WTC11 (cell line): ENCODE measurements at regions not wholly inside any gene's neighbourhood (a gene's known extent, or its start where the extent isn't known, plus 50 kb on each side); places are given as distances from the start of the nearest gene placed in this dataset.
"Not testable (repeated sequence)": the region's sequence is repeated elsewhere in the genome, so short reads cannot be mapped to it uniquely, and the experiment has no call there.

ENCODE experiments used
- ESRRA ChIP-seq: sonication (generic); formaldehyde crosslinking; IDR thresholded peaks from 2 replicates; pipeline ENCODE4 v1.8.1; 2022; ENCODE audit warnings: mild to moderate bottlenecking, missing genetic modification reagents, borderline replicate concordance
- HMGA2 ChIP-seq: fragments of 250-450 bp; sonication (Bioruptor Pico); IDR thresholded peaks from 2 replicates; pipeline ENCODE4 v1.4.0; 2021; ENCODE audit warnings: mild to moderate bottlenecking, moderate library complexity
- MAX ChIP-seq: sonication (generic); formaldehyde crosslinking; IDR thresholded peaks from 2 replicates; pipeline ENCODE4 v1.8.0; 2022; ENCODE audit warnings: mild to moderate bottlenecking, missing genetic modification reagents
- NFYB ChIP-seq: sonication (generic); formaldehyde crosslinking; conservative IDR thresholded peaks from 2 replicates; pipeline ENCODE4 v1.8.0; 2022; ENCODE audit warnings: low read depth, missing genetic modification reagents
- RELA ChIP-seq: sonication (generic); formaldehyde crosslinking; IDR thresholded peaks from 2 replicates; pipeline ENCODE4 v1.8.1; 2022; ENCODE audit warnings: missing genetic modification reagents, mild to moderate bottlenecking, borderline replicate concordance
- SP1 ChIP-seq: sonication (generic); formaldehyde crosslinking; conservative IDR thresholded peaks from 2 replicates; pipeline ENCODE4 v1.8.1; 2022; ENCODE audit warnings: missing genetic modification reagents
- TCF7 ChIP-seq: sonication (generic); formaldehyde crosslinking; IDR thresholded peaks from 2 replicates; pipeline ENCODE4 v1.8.0; 2022; ENCODE audit warnings: mild to moderate bottlenecking, low read depth, missing genetic modification reagents, moderate library complexity
- TF ChIP-seq, protein P1 (sequence below): fragments of 200-600 bp; IDR thresholded peaks from 2 replicates; pipeline ENCODE4 v1.8.0; 2022; ENCODE audit warnings: antibody characterized with exemption
- TF ChIP-seq, protein P2 (sequence below): sonication (generic); formaldehyde crosslinking; IDR thresholded peaks from 2 replicates; pipeline ENCODE4 v1.8.1; 2023; ENCODE audit warnings: mild to moderate bottlenecking, moderate library complexity, missing genetic modification reagents
- TF ChIP-seq, protein P3 (sequence below): sonication (generic); formaldehyde crosslinking; IDR thresholded peaks from 2 replicates; pipeline ENCODE4 v1.8.1; 2023; ENCODE audit warnings: mild to moderate bottlenecking, missing genetic modification reagents, borderline replicate concordance

DNA sequence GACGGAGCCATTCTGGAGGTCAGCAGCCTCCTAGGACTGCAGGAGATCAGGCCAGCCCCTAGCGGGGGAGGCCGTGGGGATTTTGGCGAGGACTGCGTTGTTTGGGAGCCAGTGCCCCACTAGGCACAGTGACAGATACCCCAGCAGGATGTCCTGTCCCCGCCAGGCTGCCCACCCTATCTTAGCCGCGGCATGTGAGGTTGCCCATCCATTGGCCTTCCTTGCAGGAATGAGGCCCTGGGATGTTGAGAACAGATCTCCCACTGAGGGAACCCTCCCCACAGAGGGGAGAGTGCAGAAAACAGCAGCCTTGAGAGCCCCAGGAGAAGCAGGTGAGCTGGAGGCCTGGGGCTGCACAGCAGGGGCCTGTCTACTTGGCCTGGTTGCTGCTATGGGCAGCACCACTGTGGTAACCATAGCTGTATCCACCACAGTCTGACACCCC lies 385.5 kb downstream of the TMEM121 start:
- TF ChIP-seq, protein P1, sequence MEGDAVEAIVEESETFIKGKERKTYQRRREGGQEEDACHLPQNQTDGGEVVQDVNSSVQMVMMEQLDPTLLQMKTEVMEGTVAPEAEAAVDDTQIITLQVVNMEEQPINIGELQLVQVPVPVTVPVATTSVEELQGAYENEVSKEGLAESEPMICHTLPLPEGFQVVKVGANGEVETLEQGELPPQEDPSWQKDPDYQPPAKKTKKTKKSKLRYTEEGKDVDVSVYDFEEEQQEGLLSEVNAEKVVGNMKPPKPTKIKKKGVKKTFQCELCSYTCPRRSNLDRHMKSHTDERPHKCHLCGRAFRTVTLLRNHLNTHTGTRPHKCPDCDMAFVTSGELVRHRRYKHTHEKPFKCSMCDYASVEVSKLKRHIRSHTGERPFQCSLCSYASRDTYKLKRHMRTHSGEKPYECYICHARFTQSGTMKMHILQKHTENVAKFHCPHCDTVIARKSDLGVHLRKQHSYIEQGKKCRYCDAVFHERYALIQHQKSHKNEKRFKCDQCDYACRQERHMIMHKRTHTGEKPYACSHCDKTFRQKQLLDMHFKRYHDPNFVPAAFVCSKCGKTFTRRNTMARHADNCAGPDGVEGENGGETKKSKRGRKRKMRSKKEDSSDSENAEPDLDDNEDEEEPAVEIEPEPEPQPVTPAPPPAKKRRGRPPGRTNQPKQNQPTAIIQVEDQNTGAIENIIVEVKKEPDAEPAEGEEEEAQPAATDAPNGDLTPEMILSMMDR, result not testable (repeated sequence)
- TF ChIP-seq, protein P2, sequence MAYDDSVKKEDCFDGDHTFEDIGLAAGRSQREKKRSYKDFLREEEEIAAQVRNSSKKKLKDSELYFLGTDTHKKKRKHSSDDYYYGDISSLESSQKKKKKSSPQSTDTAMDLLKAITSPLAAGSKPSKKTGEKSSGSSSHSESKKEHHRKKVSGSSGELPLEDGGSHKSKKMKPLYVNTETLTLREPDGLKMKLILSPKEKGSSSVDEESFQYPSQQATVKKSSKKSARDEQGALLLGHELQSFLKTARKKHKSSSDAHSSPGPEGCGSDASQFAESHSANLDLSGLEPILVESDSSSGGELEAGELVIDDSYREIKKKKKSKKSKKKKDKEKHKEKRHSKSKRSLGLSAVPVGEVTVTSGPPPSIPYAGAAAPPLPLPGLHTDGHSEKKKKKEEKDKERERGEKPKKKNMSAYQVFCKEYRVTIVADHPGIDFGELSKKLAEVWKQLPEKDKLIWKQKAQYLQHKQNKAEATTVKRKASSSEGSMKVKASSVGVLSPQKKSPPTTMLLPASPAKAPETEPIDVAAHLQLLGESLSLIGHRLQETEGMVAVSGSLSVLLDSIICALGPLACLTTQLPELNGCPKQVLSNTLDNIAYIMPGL, result not testable (repeated sequence)
- TF ChIP-seq NFYB (CRISPR knock-in tag); ESRRA (CRISPR knock-in tag); HMGA2 (CRISPR knock-in tag); SP1; TCF7 (CRISPR knock-in tag); MAX (CRISPR knock-in tag); RELA: not testable (repeated sequence)
- TF ChIP-seq, protein P3, sequence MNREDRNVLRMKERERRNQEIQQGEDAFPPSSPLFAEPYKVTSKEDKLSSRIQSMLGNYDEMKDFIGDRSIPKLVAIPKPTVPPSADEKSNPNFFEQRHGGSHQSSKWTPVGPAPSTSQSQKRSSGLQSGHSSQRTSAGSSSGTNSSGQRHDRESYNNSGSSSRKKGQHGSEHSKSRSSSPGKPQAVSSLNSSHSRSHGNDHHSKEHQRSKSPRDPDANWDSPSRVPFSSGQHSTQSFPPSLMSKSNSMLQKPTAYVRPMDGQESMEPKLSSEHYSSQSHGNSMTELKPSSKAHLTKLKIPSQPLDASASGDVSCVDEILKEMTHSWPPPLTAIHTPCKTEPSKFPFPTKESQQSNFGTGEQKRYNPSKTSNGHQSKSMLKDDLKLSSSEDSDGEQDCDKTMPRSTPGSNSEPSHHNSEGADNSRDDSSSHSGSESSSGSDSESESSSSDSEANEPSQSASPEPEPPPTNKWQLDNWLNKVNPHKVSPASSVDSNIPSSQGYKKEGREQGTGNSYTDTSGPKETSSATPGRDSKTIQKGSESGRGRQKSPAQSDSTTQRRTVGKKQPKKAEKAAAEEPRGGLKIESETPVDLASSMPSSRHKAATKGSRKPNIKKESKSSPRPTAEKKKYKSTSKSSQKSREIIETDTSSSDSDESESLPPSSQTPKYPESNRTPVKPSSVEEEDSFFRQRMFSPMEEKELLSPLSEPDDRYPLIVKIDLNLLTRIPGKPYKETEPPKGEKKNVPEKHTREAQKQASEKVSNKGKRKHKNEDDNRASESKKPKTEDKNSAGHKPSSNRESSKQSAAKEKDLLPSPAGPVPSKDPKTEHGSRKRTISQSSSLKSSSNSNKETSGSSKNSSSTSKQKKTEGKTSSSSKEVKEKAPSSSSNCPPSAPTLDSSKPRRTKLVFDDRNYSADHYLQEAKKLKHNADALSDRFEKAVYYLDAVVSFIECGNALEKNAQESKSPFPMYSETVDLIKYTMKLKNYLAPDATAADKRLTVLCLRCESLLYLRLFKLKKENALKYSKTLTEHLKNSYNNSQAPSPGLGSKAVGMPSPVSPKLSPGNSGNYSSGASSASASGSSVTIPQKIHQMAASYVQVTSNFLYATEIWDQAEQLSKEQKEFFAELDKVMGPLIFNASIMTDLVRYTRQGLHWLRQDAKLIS (CRISPR knock-in tag), result not testable (repeated sequence)
